ENCODE measurements at regions not wholly inside any gene's neighbourhood (a gene's known extent, or its start where the extent isn't known, plus 50 kb on each side); places are given as distances from the start of the nearest gene placed in this dataset.

DNA sequence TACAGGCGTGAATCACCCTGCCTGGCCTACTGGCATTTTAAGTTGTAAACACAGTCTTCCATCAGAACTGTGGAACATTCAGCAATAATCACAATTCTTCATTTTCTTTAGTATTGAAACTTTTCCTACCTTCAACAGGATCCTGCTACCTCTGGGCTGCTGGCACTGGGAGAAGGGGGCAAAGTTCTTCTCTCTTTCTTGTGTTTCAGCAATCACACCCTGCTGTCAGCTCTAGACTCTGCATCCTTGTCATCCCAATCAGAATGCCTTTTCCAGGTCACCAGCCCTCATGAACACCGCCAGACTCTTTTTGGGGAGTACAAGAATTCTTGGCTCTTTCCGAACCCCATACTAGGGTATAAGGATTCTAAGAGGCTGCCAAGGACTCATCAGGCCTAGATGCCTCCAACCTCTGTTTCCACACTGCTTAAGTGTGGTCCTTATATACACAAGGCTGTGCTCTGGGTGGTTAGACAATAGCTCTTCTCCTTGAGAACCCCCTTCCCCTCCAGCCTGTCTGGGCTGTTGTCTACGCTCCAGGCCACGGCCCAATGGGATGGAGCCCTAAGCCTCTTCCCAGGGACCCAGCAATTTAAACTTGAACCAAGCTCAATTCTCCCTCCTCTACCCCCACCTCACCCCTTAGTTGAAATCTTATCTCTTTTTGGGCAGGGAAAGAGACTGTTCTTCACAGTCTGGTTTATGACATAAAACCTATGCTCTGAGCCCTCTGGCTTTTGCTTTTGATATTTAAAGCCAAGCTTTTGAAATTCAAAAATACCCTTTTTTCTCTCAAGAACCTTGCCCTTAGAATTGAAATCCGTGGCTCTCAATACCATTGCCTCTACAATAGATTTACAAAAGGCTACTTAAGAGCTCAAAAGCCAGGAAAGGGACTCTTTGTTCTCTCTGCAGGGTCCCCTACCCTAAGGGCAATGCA is 327.4 kb downstream of the BUD13 start:
- ChIA-PET POLR2A (no interaction called here), CTCF (no interaction called here)
- DNase-seq (ENCODE audit: low read depth, low spot score) = no peak
- Histone ChIP-seq H3K9me3 (ENCODE audit: control insufficient read depth, insufficient read depth, low read length) (no peaks in the 10 kb centered on the region), H3K27ac (ENCODE audit: low read depth, low read length) (no peak overlapping the region), H3K4me3 (ENCODE audit: low read depth, low read length) (no peak overlapping the region), H3K27me3 (ENCODE audit: control insufficient read depth, insufficient read depth, low read length) (no peaks in the 10 kb centered on the region)
- no peak for TF ChIP-seq CTCF (IDR thresholded peaks at IDR 0.05; ENCODE audit: low read depth, low read length)

- Histone ChIP-seq H3K9me3 (ENCODE audit: control insufficient read depth, insufficient read depth, low read length) (no peaks in the 10 kb centered on the region), H3K27ac (ENCODE audit: low read depth, low read length) (no peak overlapping the region), H3K27me3 (ENCODE audit: control insufficient read depth, insufficient read depth, low read length) (no peaks in the 10 kb centered on the region), H3K4me3 (ENCODE audit: low read depth, low read length) (no peak overlapping the region)
- TF ChIP-seq CTCF (IDR thresholded peaks at IDR 0.05; ENCODE audit: low read depth, low read length) = no peak
- ChIA-PET POLR2A (no interaction called here), CTCF (interaction anchor here (1.3 kb wide), 1 partner anchor 250 kb away, joined by 3 read pairs; no protein-coding TSS in a partner anchor)
- no peak for DNase-seq (ENCODE audit: low read depth, low spot score)
These were observed 330.5 kb downstream of the BUD13 start for GRCh38 chr11:116442238-116442752.

- no peak for DNase-seq (ENCODE audit: low read depth, low spot score)
These were observed 333.5 kb downstream of the BUD13 start for GRCh38 chr11:116439361-116439677.

GRCh38 chr11:116438651-116439360 is 334.0 kb downstream of the BUD13 start:
- CTCF ChIA-PET = no interaction called here
- Histone ChIP-seq H3K27ac (ENCODE audit: low read depth, low read length) (no peak overlapping the region), H3K9me3 (ENCODE audit: control insufficient read depth, insufficient read depth, low read length) (no peaks in the 10 kb centered on the region), H3K4me3 (ENCODE audit: low read depth, low read length) (no peak overlapping the region), H3K27me3 (ENCODE audit: control insufficient read depth, insufficient read depth, low read length) (no peaks in the 10 kb centered on the region)
- POLR2A ChIA-PET = no interaction called here
- DNase-seq (ENCODE audit: low read depth, low spot score) = no peak
- TF ChIP-seq CTCF (IDR thresholded peaks at IDR 0.05; ENCODE audit: low read depth, low read length) = no peak

More at GRCh38 chr11:116439361-116439677, 333.5 kb downstream of the BUD13 start:
- Histone ChIP-seq H3K4me3 (ENCODE audit: low read depth, low read length) (no peak overlapping the region), H3K9me3 (ENCODE audit: control insufficient read depth, insufficient read depth, low read length) (no peaks in the 10 kb centered on the region), H3K27ac (ENCODE audit: low read depth, low read length) (no peak overlapping the region), H3K27me3 (ENCODE audit: control insufficient read depth, insufficient read depth, low read length) (no peaks in the 10 kb centered on the region)
- POLR2A ChIA-PET = no interaction called here
- TF ChIP-seq CTCF (IDR thresholded peaks at IDR 0.05; ENCODE audit: low read depth, low read length) = no peak
- CTCF ChIA-PET = no interaction called here

GRCh38 chr11:116434986-116435385 is 337.8 kb downstream of the BUD13 start:
- CTCF ChIA-PET = no interaction called here
- POLR2A ChIA-PET = no interaction called here
- Histone ChIP-seq H3K9me3 (ENCODE audit: control insufficient read depth, insufficient read depth, low read length) (no peaks in the 10 kb centered on the region), H3K4me3 (ENCODE audit: low read depth, low read length) (no peak overlapping the region), H3K27me3 (ENCODE audit: control insufficient read depth, insufficient read depth, low read length) (no peaks in the 10 kb centered on the region), H3K27ac (ENCODE audit: low read depth, low read length) (no peak overlapping the region)
- no peak for DNase-seq (ENCODE audit: low read depth, low spot score)
- no peak for TF ChIP-seq CTCF (IDR thresholded peaks at IDR 0.05; ENCODE audit: low read depth, low read length)
